Thyroid gland (tissue), 4 donors: ENCODE measurements at regions not wholly inside any gene's neighbourhood (a gene's known extent, or its start where the extent isn't known, plus 50 kb on each side); places are given as distances from the start of the nearest gene placed in this dataset.

Experiments
- DNase-seq, 2 donors: peaks; one replicate each; pipeline ENCODE4 v3.0.0-alpha.2; 2019
- H3K27ac ChIP-seq, 3 donors: fragments of 200-600 bp; sonication (generic); 1 replicate in 2 of 3; 2 replicates in 1 of 3; pipeline ENCODE4 v1.5.1; 2016 to 2019; ENCODE audit warnings: mild to moderate bottlenecking in 1 of 3, moderate library complexity in 1 of 3
- H3K27me3 ChIP-seq: fragments of 200-600 bp; sonication (generic); one replicate; pipeline ENCODE4 v1.5.1; 2019
- H3K36me3 ChIP-seq, 2 donors: fragments of 200-600 bp; sonication (generic); one replicate each; pipeline ENCODE4 v1.5.1; 2016 to 2019
- H3K4me1 ChIP-seq, 2 donors: fragments of 200-600 bp; sonication (generic); one replicate each; pipeline ENCODE4 v1.5.1; 2017 to 2019
- H3K4me3 ChIP-seq, 3 donors: fragments of 200-600 bp; sonication (generic); replicated peaks in 1 of 3; 1 replicate in 2 of 3; 2 replicates in 1 of 3; pipeline ENCODE4 v1.5.1; 2016; ENCODE audit warnings: mild to moderate bottlenecking in 1 of 3
- H3K9me3 ChIP-seq: fragments of 200-600 bp; sonication (generic); one replicate; pipeline ENCODE4 v1.5.1; 2017
- CTCF ChIP-seq, 6 experiments: fragments of 200-600 bp in 3 of 6; fragments of 450-650 bp in 3 of 6; sonication (generic) in 3 of 6; IDR thresholded peaks; one replicate each; pipeline ENCODE4 v1.5.1; 2016 to 2019; ENCODE audit warnings: antibody characterized with exemption in 6 of 6, mild to moderate bottlenecking in 2 of 6, inconsistent platforms in 1 of 6, moderate library complexity in 1 of 6
- POLR2A ChIP-seq, 2 donors: fragments of 450-650 bp; IDR thresholded peaks; one replicate each; pipeline ENCODE4 v1.6.1; 2017; ENCODE audit warnings: antibody characterized with exemption in 2 of 2, mild to moderate bottlenecking in 2 of 2, moderate library complexity in 1 of 2
- WGBS, 2 donors: methylation state at CpG; one replicate each; pipeline ENCODE4 v1.1.5; 2017; 5-methylcytosine and 5-hydroxymethylcytosine counted together
- intact Hi-C: fragments of 100-400 bp; cut with DNase I; formaldehyde crosslinking; loops from one replicate; pipeline ENCODE4 v1.15.1; 2023

- Histone ChIP-seq H3K36me3 (no peaks in the 10 kb centered on the region), H3K9me3 (no peaks in the 10 kb centered on the region), H3K27ac (no peak overlapping the region), H3K27me3 (no peaks in the 10 kb centered on the region), H3K4me3 (no peak overlapping the region), H3K4me1 (no peaks in the 10 kb centered on the region)
- DNase-seq = no peak
- TF ChIP-seq POLR2A (IDR thresholded peaks at IDR 0.05) (no peak), CTCF (IDR thresholded peaks at IDR 0.05) (no peak)
- intact Hi-C loops = no loop called here
- 79 to 85% methylated on average over 1 of the region's 1 CpG for WGBS, 2 donors
These were observed 54.5 kb upstream of the HTR4 start for GRCh38 chr5:148708854-148709253.

- intact Hi-C loops = no loop called here
- WGBS, 2 donors = 72 to 80% methylated on average over 3 of the region's 3 CpGs
- TF ChIP-seq CTCF (IDR thresholded peaks at IDR 0.05) (no peak), POLR2A (IDR thresholded peaks at IDR 0.05) (no peak)
- Histone ChIP-seq H3K4me1 (no peaks in the 10 kb centered on the region), H3K36me3 (no peaks in the 10 kb centered on the region), H3K9me3 (no peaks in the 10 kb centered on the region), H3K4me3 (no peak overlapping the region), H3K27ac (no peak overlapping the region), H3K27me3 (no peaks in the 10 kb centered on the region)
- no peak for DNase-seq
These were observed 57.6 kb upstream of the HTR4 start for GRCh38 chr5:148711961-148712360.

GRCh38 chr5:148713735-148714508, 59.6 kb upstream of the HTR4 start:
- H3K36me3 ChIP-seq = no peaks in the 10 kb centered on the region
- TF ChIP-seq POLR2A (IDR thresholded peaks at IDR 0.05) = no peak
- no peaks in the 10 kb centered on the region for H3K9me3 ChIP-seq
- no peak for DNase-seq
- H3K27me3 ChIP-seq = no peaks in the 10 kb centered on the region
- no peaks in the 10 kb centered on the region for H3K4me1 ChIP-seq
- no peak overlapping the region for H3K4me3 ChIP-seq
- no peak overlapping the region for H3K27ac ChIP-seq
- intact Hi-C loops = no loop called here

GRCh38 chr5:148716716-148717115, 62.4 kb upstream of the HTR4 start:
- TF ChIP-seq CTCF (IDR thresholded peaks at IDR 0.05) (no peak), POLR2A (IDR thresholded peaks at IDR 0.05) (no peak)
- no peak for DNase-seq
- intact Hi-C loops = no loop called here
- Histone ChIP-seq H3K27me3 (no peaks in the 10 kb centered on the region), H3K36me3 (no peaks in the 10 kb centered on the region), H3K27ac (no peak overlapping the region), H3K4me1 (no peaks in the 10 kb centered on the region), H3K9me3 (no peaks in the 10 kb centered on the region), H3K4me3 (no peak overlapping the region)
- 72 to 81% methylated on average over 4 of the region's 4 CpGs for WGBS, 2 donors

DNA sequence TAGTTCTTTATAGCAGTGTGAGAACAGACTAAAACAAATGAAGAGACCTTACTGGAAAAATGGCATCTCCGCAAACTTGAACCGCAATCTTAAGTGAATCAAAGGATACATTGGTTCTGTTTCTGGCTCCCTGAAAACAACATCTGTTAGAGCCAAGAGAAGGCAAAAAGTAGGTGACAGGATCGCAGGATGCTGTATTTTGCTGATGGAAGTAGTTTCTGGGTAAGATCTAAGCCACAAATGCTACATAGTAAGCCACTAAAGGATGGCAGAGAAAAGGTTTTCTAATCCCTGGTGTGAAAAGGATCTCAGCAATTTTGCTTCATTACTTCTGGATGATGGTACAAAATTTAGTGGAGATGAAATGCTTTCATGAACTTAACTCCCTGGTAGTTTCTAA, 63.3 kb upstream of the HTR4 start:
- no peak for DNase-seq
- 89 to 92% methylated on average over 3 of the region's 3 CpGs for WGBS, 2 donors

More for the DNA sequence above, 63.3 kb upstream of the HTR4 start:
- no peak overlapping the region for H3K4me3 ChIP-seq
- H3K36me3 ChIP-seq = no peaks in the 10 kb centered on the region
- TF ChIP-seq CTCF (IDR thresholded peaks at IDR 0.05) (no peak), POLR2A (IDR thresholded peaks at IDR 0.05) (no peak)
- intact Hi-C loops = no loop called here
- no peaks in the 10 kb centered on the region for H3K9me3 ChIP-seq
- H3K27ac ChIP-seq = no peak overlapping the region
- H3K4me1 ChIP-seq = no peaks in the 10 kb centered on the region
- no peaks in the 10 kb centered on the region for H3K27me3 ChIP-seq
